HepG2 (cell line): ENCODE measurements at regions not wholly inside any gene's neighbourhood (a gene's known extent, or its start where the extent isn't known, plus 50 kb on each side); places are given as distances from the start of the nearest gene placed in this dataset.
A peak's percentile ranks its signal among the peaks of the same experiment; 100 is the strongest.

Experiments
- ATAC-seq: fragments of 200-7000 bp; cut with Tn5 transposase; 3 replicates; pipeline ENCODE4 v1.9.1; 2020; ENCODE audit warnings: mild to moderate bottlenecking, moderate library complexity
- BruUV-seq: library from RNA; stranded (reverse); fragments of 400-500 nt; replicated peaks from 2 replicates; lab custom pipeline; 2021; lab: Mats Ljungman, UMichigan
- CTCF ChIA-PET: fragments of 300-600 bp; formaldehyde crosslinking; extraction: SDS; loops from one replicate; lab custom pipeline; 2021; ENCODE audit warnings: low total read pairs, inconsistent platforms, low intra/inter-chr PET ratio; lab: Yijun Ruan, JAX
- POLR2A ChIA-PET: fragments of 350-600 bp; sonication (Branson Sonifier 250); formaldehyde crosslinking; loops from one replicate; lab custom pipeline; 2020; ENCODE audit warnings: antibody characterized with exemption, inconsistent platforms; lab: Yijun Ruan, JAX
- DNase-seq: peaks from one replicate; pipeline ENCODE4 v3.0.0-alpha.2; 2015; ENCODE audit warnings: low spot score
- FAIRE-seq: peaks from 3 replicates; lab custom pipeline; 2011; peaks lifted over from hg19 to GRCh38; lab: Jason Lieb, UNC
- H2AFZ ChIP-seq: one replicate; pipeline ENCODE4 v1.6.1; 2011; ENCODE audit warnings: low read length, inconsistent platforms
- H3K27ac ChIP-seq: fragments of 300-600 bp; 3 replicates; pipeline ENCODE4 v1.8.0; 2011; ENCODE audit warnings: mixed run types, mild to moderate bottlenecking, mixed read lengths, low read length, inconsistent platforms; ENCODE audit not compliant: insufficient read depth; ENCODE audit errors: extremely low read length
- H3K27me3 ChIP-seq, 2 experiments: fragments of 200-600 bp in 1 of 2; 2 replicates in 1 of 2; 3 replicates in 1 of 2; pipeline versions ENCODE4 v1.6.0 to v1.8.0; 2011; ENCODE audit warnings: low read length in 2 of 2, mild to moderate bottlenecking in 2 of 2, moderate library complexity in 2 of 2, inconsistent platforms in 1 of 2; ENCODE audit not compliant: insufficient read depth in 2 of 2, control insufficient read depth in 1 of 2
- H3K36me3 ChIP-seq, 2 experiments: fragments of 200-600 bp in 1 of 2; replicated peaks in 1 of 2; 2 replicates in 1 of 2; 3 replicates in 1 of 2; pipeline versions ENCODE4 v1.5.1 to v1.8.0; 2011; ENCODE audit warnings: low read length in 2 of 2, inconsistent platforms in 1 of 2; ENCODE audit not compliant: insufficient read depth in 2 of 2, control insufficient read depth in 1 of 2
- H3K4me1 ChIP-seq: 2 replicates; pipeline ENCODE4 v1.5.1; 2012; ENCODE audit warnings: low read length, inconsistent platforms; ENCODE audit not compliant: insufficient read depth
- H3K4me2 ChIP-seq: 2 replicates; pipeline ENCODE4 v1.6.0; 2011; ENCODE audit warnings: low read depth, low read length, inconsistent platforms
- H3K4me3 ChIP-seq, 3 experiments: fragments of 200-600 bp in 1 of 3; sonication (generic), shearing (Covaris generic) in 1 of 3; replicated peaks in 1 of 3; 2 replicates each; pipeline ENCODE4 v1.5.1; 2011 to 2016; ENCODE audit warnings: low read length in 3 of 3, inconsistent platforms in 2 of 3, low read depth in 2 of 3, mild to moderate bottlenecking in 2 of 3, control low read depth in 1 of 3, mixed read lengths in 1 of 3; ENCODE audit not compliant: insufficient read depth in 1 of 3
- H3K79me2 ChIP-seq: one replicate; pipeline ENCODE4 v1.6.1; 2011; ENCODE audit warnings: low read length, inconsistent platforms; ENCODE audit not compliant: insufficient read depth
- H3K9ac ChIP-seq: 2 replicates; pipeline ENCODE4 v1.6.0; 2011; ENCODE audit warnings: mild to moderate bottlenecking, low read depth, low read length, inconsistent platforms; ENCODE audit not compliant: insufficient read depth
- H3K9me3 ChIP-seq: 2 replicates; pipeline ENCODE4 v1.5.1; 2012; ENCODE audit warnings: mild to moderate bottlenecking, low read length
- H4K20me1 ChIP-seq: 2 replicates; pipeline ENCODE4 v1.6.0; 2011; ENCODE audit warnings: inconsistent platforms, mild to moderate bottlenecking, low read length, moderate library complexity; ENCODE audit not compliant: insufficient read depth
- ATF7 ChIP-seq, 2 experiments: fragments of 450-650 bp in 1 of 2; sonication (generic) in 1 of 2; formaldehyde crosslinking in 1 of 2; IDR thresholded peaks; 2 replicates each; pipeline versions ENCODE4 v1.4.0 to v1.6.1; 2016 to 2020; ENCODE audit warnings: antibody characterized with exemption in 1 of 2, mild to moderate bottlenecking in 1 of 2, missing genetic modification reagents in 1 of 2
- MAFF ChIP-seq: IDR thresholded peaks from 2 replicates; pipeline ENCODE4 v1.6.1; 2011; ENCODE audit warnings: low read depth, low read length, improper control_type of control experiment
- MAFK ChIP-seq, 2 experiments: IDR thresholded peaks in 1 of 2; conservative IDR thresholded peaks in 1 of 2; 2 replicates each; pipeline ENCODE4 v1.6.1; 2011; ENCODE audit warnings: improper control_type of control experiment in 2 of 2, low read length in 2 of 2
- XRCC5 ChIP-seq: fragments of 200-400 bp; formaldehyde crosslinking; optimal IDR thresholded peaks from 2 replicates; pipeline ENCODE3; 2017; ENCODE audit warnings: mild to moderate bottlenecking, low read length
- WGBS: methylation state at CpG from one replicate; pipeline ENCODE4 v1.1.6; 2017; ENCODE audit warnings: low lambda C conversion rate; 5-methylcytosine and 5-hydroxymethylcytosine counted together
- in situ Hi-C: cut with HindIII; loops from 2 replicates; pipeline ENCODE4 v1.10.0; 2017; ENCODE audit warnings: low pct_unique_long_range_greater_than_20kb; ENCODE audit not compliant: extremely low pct_ligation_motif_present
- intact Hi-C: fragments of 100-400 bp; cut with micrococcal nuclease; formaldehyde crosslinking; loops from one replicate; pipeline ENCODE4 v1.10.0; 2022; ENCODE audit not compliant: unreplicated experiment
- TF ChIP-seq, protein P1 (sequence below): sonication (generic); formaldehyde crosslinking; IDR thresholded peaks from 2 replicates; pipeline ENCODE4 v1.8.0; 2022; ENCODE audit warnings: missing genetic modification reagents, mild to moderate bottlenecking, moderate library complexity, borderline replicate concordance

DNA sequence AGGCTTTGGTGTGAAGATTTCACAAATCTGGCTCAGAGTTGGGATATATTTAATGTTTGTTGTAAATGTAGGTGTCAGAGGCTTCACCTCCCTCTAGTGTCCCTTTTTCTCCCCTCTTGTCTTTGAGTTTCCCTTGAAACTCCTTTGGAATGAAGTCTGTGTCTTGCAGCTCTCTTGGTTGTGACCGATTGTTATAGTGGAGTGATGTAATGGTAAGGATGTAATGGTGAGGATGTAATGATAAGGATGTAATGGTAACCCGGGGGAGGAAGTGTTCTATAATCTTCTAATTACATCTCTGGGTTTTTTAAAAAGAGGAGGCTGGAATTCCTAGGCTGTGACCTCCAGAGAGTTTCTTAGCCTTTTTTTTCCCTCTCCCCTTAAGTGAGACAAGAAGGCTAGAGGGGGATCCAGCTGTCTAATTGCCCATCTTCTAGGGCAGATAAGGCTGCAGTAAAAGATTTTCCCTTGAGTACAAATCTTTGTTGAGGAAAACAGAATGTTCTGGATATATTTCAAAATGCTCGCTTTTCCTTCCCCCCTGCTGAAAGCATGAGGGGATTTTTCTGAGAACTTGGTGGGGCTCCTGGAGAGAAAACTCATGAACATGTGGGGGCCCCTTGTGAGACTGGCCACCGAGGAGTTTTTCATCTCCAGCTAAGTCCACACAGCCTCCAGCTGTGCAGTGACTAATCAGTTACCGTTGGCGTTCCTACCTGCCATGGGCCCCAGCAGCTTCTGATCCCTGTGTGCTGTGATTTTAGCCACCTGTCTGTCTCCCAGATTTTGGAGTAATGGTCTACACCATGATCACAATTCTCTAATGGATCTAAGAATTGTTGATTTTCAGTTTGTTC is 156.7 kb upstream of the PMEPA1 start:
- H3K27ac ChIP-seq, result no peak overlapping the region
- H3K4me1 ChIP-seq, result no peaks in the 10 kb centered on the region
- in situ Hi-C loops, result no loop called here
- no peaks in the 10 kb centered on the region for H4K20me1 ChIP-seq
- H3K4me3 ChIP-seq, result no peak overlapping the region
- no peaks in the 10 kb centered on the region for H3K9me3 ChIP-seq
- ATAC-seq (no peak), FAIRE-seq (no peak), DNase-seq (no peak)
- H3K79me2 ChIP-seq, result no peaks in the 10 kb centered on the region
- H3K4me2 ChIP-seq, result no peak overlapping the region
- H3K27me3 ChIP-seq, result peaks cover 7 to 42% of the 10 kb centered on the region in 2 experiments; a peak in 3 of 5 replicates
- ChIA-PET CTCF (no interaction called here), POLR2A (no interaction called here)
- H3K36me3 ChIP-seq, result no peaks in the 10 kb centered on the region
- no peak overlapping the region for H2AFZ ChIP-seq
- H3K9ac ChIP-seq, result no peak overlapping the region
- intact Hi-C loops, result no loop called here
- WGBS, result under 1% methylated on average over 6 of the region's 6 CpGs
- BruUV-seq, result no TSS peak
- TF ChIP-seq ATF7 (IDR thresholded peaks at IDR 0.05) (peak; percentile 14; the same call in 1 of the 2 replicates), ATF7 (CRISPR knock-in tag; IDR thresholded peaks at IDR 0.05) (no peak)
- TF ChIP-seq, protein P1, sequence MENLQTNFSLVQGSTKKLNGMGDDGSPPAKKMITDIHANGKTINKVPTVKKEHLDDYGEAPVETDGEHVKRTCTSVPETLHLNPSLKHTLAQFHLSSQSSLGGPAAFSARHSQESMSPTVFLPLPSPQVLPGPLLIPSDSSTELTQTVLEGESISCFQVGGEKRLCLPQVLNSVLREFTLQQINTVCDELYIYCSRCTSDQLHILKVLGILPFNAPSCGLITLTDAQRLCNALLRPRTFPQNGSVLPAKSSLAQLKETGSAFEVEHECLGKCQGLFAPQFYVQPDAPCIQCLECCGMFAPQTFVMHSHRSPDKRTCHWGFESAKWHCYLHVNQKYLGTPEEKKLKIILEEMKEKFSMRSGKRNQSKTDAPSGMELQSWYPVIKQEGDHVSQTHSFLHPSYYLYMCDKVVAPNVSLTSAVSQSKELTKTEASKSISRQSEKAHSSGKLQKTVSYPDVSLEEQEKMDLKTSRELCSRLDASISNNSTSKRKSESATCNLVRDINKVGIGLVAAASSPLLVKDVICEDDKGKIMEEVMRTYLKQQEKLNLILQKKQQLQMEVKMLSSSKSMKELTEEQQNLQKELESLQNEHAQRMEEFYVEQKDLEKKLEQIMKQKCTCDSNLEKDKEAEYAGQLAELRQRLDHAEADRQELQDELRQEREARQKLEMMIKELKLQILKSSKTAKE, result no peak

DNA sequence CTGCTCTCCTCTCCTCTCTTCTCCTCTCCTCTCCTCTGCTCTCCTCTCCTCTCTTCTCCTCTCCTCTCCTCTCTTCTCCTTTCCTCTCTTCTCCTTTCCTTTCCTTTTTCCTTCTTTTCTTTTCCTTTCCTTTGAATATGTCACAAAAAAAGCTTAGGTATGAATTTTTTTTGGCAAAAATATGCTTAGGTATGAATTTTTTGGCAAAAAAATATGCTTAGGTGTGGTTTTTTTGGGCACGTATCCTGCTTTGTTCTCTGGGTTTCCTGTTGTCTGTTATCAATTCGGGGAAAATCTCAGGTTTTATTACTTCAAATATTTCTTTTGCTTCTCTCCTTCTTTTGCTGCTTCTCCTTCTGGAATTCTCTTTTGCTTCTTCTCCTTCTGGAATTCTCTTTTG is 155.5 kb upstream of the PMEPA1 start:
- DNase-seq, result no peak
- ChIA-PET POLR2A (no interaction called here), CTCF (no interaction called here)
- no peak overlapping the region for H3K9ac ChIP-seq
- no peak for ATAC-seq
- no peak for FAIRE-seq
- no TSS peak for BruUV-seq
- H3K4me3 ChIP-seq, result no peak overlapping the region
- H3K79me2 ChIP-seq, result no peaks in the 10 kb centered on the region
- no peaks in the 10 kb centered on the region for H3K9me3 ChIP-seq
- no peaks in the 10 kb centered on the region for H3K36me3 ChIP-seq
- no peaks in the 10 kb centered on the region for H3K4me1 ChIP-seq
- H4K20me1 ChIP-seq, result no peaks in the 10 kb centered on the region
- TF ChIP-seq MAFK (conservative IDR thresholded peaks at IDR 0.05 in 1 of 2, IDR thresholded peaks at IDR 0.05 in 1 of 2; ENCODE audit: low read length in 2 of 2), result peak; percentile 83 to 90
- peak; percentile 89 for TF ChIP-seq MAFF
- no peak for TF ChIP-seq XRCC5
- H3K27me3 ChIP-seq, result peaks cover 2 to 30% of the 10 kb centered on the region in 2 experiments; a peak in 3 of 5 replicates
- 3% methylated on average over 2 of the region's 2 CpGs for WGBS
- intact Hi-C loops (no loop called here), in situ Hi-C loops (no loop called here)
- H2AFZ ChIP-seq, result no peak overlapping the region
- H3K4me2 ChIP-seq, result no peak overlapping the region
- no peak overlapping the region for H3K27ac ChIP-seq
